ENCODE measurements at regions not wholly inside any gene's neighbourhood (a gene's known extent, or its start where the extent isn't known, plus 50 kb on each side); places are given as distances from the start of the nearest gene placed in this dataset.

DNA sequence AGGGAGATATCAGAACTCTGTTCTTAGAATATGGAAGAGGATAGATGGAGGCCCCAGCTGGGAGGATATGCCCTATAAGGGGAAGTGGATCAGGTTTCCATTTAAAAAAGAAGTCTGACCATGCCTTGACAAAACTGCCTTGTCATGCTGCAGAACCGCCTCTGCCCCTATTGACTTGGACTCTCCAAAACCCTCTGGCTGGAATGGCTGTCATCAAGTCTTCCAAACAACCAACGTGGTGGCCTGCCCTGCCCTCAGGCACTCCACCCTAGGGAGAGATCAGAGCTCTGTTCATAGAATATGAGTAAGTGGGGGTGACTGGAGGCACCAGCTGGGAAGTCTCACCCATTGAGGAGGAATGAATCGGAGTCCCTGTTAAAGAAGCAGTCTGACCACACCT is 114.9 kb downstream of the VSIG4 start (continued):
- TF ChIP-seq SP2 (IDR thresholded peaks at IDR 0.05; ENCODE audit: low read length) = no peak
- TF ChIP-seq SUZ12 (IDR thresholded peaks at IDR 0.05; ENCODE audit: low read length) = no peak
- TF ChIP-seq ATF2 (IDR thresholded peaks at IDR 0.05; ENCODE audit: low read length) = no peak
- no peak for TF ChIP-seq NANOG (IDR thresholded peaks at IDR 0.05; ENCODE audit: insufficient read depth, low read depth, low read length, poor library complexity, severe bottlenecking)

Measured in H1 (cell line).